HG03520 (cell line): ENCODE measurements at regions not wholly inside any gene's neighbourhood (a gene's known extent, or its start where the extent isn't known, plus 50 kb on each side); places are given as distances from the start of the nearest gene placed in this dataset.
"Not testable (repeated sequence)": the region's sequence is repeated elsewhere in the genome, so short reads cannot be mapped to it uniquely, and the experiment has no call there.

Experiments
- ATAC-seq: cut with Tn5 transposase; IDR thresholded peaks from one replicate; pipeline ENCODE4 v1.9.1; 2021; ENCODE audit warnings: mild to moderate bottlenecking, moderate library complexity; ENCODE audit not compliant: unreplicated experiment

GRCh38 chr3:195669310-195669709, 51.5 kb upstream of the MUC20 start:
- ATAC-seq: not testable (repeated sequence)

- not testable (repeated sequence) for ATAC-seq
Observed at GRCh38 chr3:195668131-195668766, 52.5 kb upstream of the MUC20 start.

GRCh38 chr3:195665311-195665710, 55.5 kb upstream of the MUC20 start:
- not testable (repeated sequence) for ATAC-seq

GRCh38 chr3:195664131-195664530, 56.6 kb upstream of the MUC20 start:
- not testable (repeated sequence) for ATAC-seq

GRCh38 chr3:195659136-195659533, 61.6 kb upstream of the MUC20 start:
- ATAC-seq: not testable (repeated sequence)

- peak; percentile 21 for ATAC-seq
Observed at GRCh38 chr3:195658381-195659135, 62.2 kb upstream of the MUC20 start.

- ATAC-seq: peak; percentile 78
Observed at GRCh38 chr3:195657475-195658372, 63.1 kb upstream of the MUC20 start.

GRCh38 chr3:195656091-195656490, 64.7 kb upstream of the MUC20 start:
- ATAC-seq: not testable (repeated sequence)

- ATAC-seq: not testable (repeated sequence)
Observed at GRCh38 chr3:195654746-195655145, 66.0 kb upstream of the MUC20 start.

- ATAC-seq: not testable (repeated sequence)
Observed at GRCh38 chr3:195654138-195654537, 66.6 kb upstream of the MUC20 start.

- ATAC-seq: not testable (repeated sequence)
Observed at GRCh38 chr3:195653641-195654040, 67.1 kb upstream of the MUC20 start.

GRCh38 chr3:195647912-195648702, 64.4 kb upstream of the APOD start:
- not testable (repeated sequence) for ATAC-seq

GRCh38 chr3:195645872-195646271, 62.1 kb upstream of the APOD start:
- ATAC-seq: not testable (repeated sequence)

GRCh38 chr3:195643245-195643644, 59.5 kb upstream of the APOD start:
- not testable (repeated sequence) for ATAC-seq

- not testable (repeated sequence) for ATAC-seq
Observed at GRCh38 chr3:195642311-195642710, 58.6 kb upstream of the APOD start.

GRCh38 chr3:195638456-195638855, 54.7 kb upstream of the APOD start:
- not testable (repeated sequence) for ATAC-seq

- not testable (repeated sequence) for ATAC-seq
Observed at GRCh38 chr3:195637473-195638233, 53.9 kb upstream of the APOD start.

GRCh38 chr3:195637011-195637410, 53.3 kb upstream of the APOD start:
- not testable (repeated sequence) for ATAC-seq

GRCh38 chr3:195635898-195636685, 52.4 kb upstream of the APOD start:
- not testable (repeated sequence) for ATAC-seq
